Kasumi-1 (cell line): ENCODE measurements at regions not wholly inside any gene's neighbourhood (a gene's known extent, or its start where the extent isn't known, plus 50 kb on each side); places are given as distances from the start of the nearest gene placed in this dataset.

Experiments
- DNase-seq, 2 experiments: peaks; one replicate each; lab custom pipeline; 2025; lab: John Stamatoyannopoulos, UW

DNA sequence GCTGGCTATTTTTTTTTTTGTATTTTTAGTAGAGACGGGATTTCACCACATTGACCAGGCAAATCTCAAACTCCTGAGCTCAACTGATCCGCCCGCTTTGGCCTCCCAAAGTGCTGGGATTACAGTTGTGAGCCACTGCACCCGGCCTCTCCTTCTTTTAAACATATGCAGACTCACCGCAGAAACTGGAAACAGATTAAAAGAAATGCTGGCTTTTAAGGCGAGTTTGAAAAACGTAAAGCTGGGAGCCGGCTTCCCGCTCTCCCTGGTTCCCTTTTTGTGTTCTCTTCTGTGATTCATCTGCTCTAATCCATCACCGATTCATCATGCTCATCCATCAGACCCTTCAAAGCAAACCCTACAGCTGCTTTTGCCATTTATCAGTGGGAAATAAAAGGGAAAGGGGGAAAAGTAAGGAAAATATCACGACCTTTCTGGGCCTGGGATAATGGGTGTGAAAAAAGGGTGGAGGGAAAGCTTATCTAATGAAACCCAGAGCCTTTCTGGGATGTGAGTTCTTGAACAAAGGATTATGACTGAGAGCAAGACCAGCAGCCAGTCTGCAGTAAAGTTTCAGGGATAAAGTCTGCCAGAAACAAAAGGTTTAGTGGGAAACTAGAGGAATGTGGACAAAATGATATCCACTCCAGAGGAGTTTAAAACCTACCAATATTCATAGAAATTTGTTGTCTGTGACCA lies 92.3 kb upstream of the LRIG1 start:
- DNase-seq: no peak

DNA sequence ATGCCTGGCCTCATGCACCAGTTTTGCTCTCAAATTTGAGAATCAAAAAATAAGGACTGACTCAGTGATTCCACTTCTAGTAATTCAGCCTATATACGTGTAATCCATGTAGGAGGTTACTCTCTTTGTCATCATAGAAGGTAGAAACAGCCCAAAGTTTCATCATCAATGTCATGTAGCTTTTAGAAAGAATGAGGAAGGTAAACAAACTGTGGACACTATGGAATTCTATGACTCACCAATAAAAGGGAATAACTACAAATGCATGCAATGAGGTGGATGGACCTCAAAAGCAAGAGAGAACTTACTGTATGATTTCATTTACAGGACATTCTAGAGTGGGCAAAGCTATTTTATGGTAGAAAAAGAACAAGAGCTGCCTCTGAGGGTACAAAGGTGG lies 93.2 kb upstream of the LRIG1 start:
- DNase-seq: no peak

DNA sequence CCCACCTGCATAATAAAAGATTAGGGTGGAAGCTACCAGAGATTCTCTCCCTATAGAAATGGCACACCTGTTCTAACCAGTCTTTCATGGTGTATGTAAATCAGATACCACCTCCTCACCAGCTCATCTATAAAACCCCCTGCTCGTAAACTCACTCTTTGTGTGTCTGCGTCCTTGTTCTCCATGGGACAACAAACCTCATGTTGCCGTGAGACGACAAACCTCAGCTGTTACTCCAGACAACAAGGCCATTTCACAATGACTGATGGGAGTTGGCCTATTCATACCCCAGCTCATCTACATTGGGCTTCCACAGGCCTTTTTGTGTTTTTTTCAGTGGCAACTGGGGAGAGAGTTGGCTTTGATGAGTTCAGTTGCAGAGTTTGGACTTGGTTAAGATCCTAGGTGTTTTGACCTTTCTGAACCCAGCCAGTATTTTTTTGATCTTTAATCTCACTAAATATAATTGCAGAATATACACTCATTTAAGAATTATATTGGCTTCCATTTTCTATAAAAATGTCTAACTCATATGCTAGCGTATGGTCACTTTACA lies 96.6 kb upstream of the LRIG1 start:
- no peak for DNase-seq

DNA sequence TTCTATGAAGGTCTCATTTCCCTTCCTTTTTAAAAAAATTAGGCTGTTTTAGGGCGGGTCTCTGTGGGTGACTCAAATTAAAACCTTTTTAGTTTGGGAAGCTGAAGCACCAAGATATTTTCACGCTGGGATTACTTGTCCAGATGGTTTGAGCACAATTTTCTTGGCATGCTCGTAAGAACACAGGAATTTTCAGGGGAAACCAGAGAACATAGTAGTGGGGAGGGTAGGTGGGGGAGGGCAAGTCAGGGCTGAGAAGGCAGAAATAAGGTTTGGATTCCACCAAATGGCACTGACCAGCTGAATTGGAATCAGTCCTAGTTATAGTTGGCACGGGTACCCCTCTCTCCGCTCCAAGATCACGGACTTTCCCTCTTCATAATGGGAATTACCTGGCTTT lies 97.3 kb upstream of the LRIG1 start:
- DNase-seq: no peak

DNA sequence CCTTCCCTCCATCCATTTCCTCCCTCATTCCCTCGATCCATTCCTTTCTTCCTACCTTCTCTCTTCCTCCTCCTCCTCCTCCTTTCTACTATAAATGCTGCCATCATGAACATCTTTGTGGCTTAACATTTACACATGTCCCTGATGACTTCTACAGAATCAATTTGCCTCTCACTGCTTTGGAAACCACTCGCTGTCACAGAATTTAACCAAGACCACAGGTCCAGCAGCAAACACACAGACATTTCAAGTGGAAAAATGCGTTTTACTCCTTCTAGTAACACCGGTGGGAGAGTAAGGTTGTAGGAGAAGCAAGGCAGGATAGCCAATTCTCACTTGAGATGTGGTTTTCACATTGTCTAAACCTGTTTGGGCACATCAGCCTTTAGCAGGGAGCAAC lies 101.4 kb upstream of the LRIG1 start:
- DNase-seq: no peak

DNA sequence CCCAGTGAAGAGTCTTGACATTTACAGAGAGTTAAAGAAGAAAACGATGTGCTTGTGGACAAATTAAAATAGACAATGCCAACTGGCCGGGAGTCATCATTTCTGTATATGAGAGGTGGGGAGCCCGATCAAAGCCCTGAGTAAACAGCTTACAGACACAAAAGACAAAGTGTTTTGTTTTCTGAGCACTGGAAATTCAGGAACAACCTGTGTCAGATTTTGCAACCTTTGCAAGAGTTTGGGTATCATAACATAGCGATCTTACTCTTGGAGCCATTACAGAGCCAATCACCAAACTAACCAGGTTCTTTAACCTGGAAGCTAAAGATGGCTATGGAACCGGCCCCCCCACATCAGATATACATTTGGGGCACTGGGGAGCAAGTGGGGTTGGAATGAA lies 101.9 kb upstream of the LRIG1 start:
- no peak for DNase-seq

DNA sequence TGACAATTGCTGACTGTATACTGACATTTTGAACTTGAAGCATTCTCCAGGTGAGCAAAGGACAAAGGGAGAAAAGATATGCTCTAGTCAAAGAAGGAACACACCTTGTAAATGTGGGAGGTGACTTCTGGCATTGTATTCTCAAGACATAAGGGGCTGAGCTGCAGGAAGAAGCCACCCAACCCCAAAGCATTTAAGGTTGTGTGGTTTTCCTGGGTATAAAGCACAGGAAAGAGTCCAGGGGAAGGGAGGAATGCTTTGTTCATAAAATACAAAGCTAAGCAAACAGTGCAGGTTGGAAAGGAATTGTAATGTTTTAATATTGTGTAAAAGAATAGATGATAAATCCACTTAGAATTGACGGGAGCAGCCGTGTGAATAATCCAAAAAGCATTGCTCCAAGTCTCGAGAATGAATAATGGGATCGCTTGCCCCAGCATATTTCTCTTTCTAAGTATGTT lies 102.4 kb upstream of the LRIG1 start:
- DNase-seq: peak in 1 of 2 experiments; percentile 17

DNA sequence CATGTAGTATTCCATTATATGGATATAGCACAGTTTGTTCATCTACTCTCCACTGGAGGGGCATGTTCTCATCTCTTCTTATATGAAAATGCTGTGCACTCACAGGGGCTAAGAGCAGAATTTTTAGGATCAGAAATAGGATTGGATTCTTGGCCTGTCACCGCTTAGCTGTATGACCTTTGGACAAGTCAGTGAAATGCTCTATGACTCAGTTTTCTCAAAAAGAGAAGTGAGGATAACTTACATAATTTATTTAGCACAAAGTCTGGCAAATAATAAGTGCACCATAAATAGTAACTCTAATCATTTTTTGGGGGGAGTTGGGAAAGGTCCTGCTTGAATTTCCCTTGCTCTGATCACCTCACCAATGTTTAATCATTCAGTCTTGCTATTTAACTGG lies 103.7 kb upstream of the LRIG1 start:
- DNase-seq: no peak

DNA sequence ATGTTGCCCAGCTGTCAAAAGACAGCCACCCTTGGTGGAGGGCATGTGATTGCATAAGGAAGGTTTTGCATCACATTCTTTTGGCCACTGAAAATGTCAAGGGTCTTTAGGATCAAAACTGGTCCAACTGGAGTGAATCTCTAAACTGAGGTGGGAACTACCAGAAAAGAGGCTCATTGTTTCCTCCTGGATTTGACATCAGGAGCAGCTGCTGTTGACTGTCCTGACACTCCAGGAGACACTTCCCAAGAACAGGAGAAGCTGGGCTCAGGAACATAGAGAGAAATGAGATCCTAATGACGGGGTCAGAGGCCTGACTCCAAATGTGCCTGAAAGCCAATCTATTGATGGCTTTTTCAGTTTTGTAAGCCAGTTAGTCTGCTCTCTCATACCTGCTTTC lies 105.3 kb upstream of the LRIG1 start:
- no peak for DNase-seq

DNA sequence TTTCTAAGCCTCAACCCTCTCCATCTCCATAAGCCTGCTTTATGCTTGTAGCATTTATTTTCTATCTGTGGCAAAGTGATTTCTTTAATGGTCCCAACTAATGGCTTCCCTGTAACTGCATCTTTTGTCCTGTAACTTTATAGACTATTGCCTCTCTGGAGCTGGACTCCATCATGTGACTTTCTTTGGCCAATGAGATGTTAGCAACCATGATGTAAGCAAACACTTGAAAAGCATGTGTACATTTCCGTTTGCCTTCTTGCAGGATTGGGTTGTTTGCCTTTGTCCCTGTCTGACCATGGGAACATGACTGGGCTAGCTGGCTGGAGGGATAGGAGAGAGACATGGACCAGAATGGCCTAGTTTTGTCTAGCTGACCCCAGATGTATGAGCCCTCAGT lies 106.0 kb upstream of the LRIG1 start:
- no peak for DNase-seq

DNA sequence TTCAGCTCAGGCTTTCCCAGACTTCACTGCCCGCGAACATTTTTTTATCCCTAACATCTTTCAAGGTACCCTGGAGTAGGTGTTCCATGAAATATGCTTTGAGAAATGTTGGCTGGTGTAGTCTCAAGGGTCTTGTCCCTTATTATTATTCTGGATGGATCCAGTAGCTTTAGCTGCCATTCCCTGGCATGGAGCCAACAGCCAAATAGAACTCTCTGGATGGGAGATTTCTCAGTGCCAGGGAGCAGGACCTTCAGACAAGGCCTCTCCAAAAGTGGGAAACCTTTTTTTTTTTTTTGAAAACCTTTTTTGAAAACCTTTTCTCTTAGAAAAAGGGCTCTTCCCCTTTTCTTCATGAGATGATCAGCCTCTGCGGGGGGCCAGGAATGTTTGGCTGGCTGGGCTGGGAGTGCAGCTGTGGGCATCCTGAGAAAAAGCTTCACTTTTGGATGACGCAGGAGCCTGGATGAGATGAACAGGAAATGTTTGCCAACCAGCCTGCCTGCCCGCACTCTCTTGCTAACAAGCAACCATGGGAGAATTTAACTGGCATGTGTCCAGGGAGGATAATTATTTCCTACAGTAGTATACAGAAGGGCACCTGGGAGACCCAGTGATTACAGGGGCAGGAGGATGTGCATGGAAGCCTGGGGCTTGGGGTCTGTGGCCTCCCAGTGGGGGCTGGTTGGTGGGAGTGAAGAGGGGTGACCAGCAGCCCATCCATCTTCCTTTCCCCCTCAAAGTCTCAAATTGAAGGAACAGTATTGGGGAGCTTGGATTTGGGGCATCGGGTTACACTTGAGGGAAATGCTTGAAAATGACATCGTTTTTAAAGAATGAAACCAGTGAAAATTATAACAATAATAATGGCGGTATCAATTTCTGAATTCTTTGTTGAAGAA lies 109.1 kb upstream of the LRIG1 start:
- no peak for DNase-seq

DNA sequence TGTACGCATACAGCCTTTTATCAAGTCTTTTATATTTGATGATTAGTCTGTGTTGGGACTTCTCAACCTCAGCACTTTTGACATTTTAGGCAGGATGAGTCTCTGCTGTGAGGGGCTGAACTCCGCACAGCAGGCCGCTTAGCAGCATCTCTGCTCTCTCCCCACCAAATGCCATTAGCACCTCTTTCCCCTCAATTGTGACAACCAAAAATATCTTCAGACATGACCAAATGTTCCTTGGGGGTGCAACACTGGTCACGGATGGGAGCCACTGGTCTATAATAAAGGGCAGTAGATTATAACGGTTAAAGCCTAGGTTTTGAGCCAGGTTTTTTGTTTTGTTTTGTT lies 109.7 kb upstream of the LRIG1 start:
- no peak for DNase-seq

DNA sequence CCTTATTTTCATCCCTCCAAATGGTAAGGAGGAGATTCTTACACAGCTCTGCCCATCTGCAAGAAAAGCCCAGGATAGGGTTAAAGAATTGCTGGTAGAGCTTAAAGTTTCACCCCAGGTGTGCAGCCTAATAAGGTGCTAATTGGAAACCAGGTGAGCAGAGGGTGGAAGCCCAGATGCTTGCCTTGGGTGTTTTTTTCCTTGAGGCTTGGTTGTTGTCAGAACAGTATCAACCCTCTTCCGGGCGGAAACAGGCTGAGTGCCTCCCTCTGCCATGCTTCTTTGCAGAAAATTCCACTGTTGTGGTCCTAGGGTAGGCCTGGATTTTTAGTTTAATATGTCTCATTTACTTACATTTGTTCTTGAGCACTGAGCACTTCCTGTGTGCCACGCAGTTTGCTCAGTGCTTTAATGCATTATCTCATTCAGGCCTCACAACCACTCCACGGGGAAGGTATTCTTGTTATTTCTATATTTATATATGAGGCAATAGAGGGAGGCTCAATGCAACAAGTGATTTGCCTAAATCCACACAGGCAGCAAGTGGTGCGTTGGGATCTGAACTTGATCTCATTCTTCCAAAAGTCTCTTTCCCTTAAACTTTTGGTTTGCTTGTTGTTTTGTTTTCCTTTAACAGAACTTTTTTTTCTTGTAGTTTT lies 115.0 kb upstream of the LRIG1 start:
- DNase-seq: no peak

DNA sequence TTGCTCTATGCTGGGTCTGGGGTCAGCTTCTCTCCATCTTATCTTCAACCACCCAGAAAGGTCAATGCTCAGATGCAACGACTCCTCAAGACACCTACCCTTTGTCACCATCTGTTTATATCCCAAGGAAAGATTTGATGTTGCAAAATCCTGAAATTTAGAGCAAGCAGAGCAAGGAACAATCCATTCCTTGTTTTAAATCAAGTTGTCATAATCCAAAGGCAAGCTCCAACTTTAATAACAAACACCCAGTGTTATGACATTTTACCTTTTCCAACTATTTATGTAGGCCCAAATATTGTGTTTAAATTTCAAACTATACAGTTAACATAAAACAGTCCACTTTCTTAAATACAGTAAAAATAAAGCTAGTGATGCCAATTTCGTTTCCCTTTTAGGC lies 116.5 kb upstream of the LRIG1 start:
- DNase-seq: no peak

DNA sequence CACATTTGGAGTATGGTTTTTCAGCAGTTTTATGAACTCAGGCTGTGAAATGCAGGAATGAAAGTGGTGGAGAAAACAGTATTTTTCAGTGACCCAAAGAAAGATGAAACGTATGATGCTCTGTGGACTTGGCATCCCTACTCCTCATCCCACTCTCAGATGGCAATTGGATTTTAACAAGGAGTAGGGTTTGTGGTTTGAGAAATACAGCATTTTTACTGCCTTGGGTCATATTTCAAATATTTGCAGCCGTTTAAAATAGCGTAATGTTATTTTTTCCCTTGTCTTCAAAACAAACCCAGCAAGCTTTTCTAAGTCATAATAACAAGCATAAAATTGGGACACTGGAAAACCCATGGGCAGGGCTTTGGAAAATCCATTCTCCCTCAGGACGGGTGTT lies 117.2 kb upstream of the LRIG1 start:
- DNase-seq: no peak

DNA sequence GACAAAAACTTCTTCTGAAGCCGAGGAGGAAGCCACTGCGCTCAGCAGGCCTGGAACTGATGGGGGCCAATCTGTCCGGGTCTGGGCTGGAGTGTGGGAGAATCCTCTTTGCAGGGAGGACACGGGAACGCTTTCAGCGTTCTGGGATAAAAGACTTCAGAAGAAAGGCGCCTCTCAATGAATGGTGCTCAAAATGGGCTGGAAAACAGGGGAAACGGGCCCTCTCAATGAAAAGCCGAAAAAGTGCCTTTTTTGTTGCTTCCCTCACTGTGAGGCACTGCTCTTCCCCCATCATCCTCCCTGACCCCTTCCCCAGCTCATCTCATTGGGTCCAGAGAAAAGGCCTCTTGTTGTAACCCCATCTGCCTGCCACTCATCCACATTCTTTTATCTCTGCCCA lies 119.5 kb upstream of the LRIG1 start:
- DNase-seq: no peak

DNA sequence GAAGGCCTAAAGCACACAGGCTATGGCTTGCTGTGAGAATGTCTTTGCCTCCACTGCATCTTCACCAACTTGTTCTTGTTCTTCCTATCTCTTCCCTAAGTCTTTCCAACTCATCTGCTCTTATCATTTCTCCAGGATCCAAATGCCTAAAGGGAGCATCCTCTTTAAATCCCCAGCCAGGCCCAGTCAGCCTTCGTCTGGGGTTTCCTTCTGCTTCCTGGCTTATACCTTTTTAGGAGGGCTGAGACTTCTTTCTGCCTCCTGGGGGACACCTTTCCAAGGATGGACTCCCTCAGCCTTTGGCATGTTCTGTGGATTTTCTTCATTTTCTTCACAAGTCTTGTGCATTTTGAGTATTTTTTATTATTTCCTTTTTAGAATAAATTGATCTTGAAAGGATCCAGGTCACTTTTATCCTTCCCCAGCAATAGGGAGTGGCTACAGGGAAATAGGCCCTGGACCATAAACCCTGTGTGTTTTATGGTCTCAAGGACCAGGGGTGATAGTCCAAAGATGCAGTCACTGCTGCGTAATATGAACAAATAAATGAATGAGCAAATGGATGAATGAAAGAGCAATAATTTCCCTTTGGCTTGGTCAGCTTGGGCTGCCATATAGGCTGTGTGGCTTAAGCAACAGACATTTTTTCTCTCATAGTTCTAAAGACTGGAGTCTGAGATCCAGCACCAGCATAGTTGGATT lies 122.1 kb upstream of the LRIG1 start:
- no peak for DNase-seq

DNA sequence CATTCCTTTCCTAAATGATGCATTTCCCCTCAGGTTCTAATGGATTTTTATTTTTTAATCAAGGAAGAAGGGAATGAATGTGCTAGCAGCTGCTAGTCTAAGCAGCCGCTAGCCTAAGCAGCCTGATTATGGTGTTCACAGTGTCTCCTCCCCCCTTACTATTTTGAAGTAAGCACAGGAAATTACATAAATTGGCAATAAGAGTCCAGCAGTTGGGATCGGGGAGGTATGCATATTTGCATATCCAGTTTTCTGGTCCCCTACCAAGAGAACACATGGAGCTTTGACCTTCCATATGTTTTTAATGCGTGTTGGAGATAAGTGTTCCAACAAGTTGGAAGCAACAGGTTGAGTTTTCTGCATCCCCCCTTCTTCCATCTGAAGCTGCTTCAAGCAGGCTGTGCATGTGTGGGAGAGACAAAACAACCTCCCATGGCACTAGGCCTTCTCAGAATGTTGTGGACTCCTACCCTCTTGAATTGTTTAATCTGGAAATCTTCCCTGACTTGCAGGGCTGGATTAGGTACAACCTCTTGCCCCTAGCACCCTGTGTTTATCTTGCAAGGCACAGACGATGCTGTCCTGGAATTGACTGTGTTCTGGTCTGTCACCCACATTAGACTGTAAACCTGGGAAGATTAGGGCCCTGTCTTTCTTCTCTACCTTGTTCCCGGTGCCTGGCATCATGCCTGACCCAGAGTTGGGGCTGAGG lies 124.8 kb upstream of the LRIG1 start:
- no peak for DNase-seq

DNA sequence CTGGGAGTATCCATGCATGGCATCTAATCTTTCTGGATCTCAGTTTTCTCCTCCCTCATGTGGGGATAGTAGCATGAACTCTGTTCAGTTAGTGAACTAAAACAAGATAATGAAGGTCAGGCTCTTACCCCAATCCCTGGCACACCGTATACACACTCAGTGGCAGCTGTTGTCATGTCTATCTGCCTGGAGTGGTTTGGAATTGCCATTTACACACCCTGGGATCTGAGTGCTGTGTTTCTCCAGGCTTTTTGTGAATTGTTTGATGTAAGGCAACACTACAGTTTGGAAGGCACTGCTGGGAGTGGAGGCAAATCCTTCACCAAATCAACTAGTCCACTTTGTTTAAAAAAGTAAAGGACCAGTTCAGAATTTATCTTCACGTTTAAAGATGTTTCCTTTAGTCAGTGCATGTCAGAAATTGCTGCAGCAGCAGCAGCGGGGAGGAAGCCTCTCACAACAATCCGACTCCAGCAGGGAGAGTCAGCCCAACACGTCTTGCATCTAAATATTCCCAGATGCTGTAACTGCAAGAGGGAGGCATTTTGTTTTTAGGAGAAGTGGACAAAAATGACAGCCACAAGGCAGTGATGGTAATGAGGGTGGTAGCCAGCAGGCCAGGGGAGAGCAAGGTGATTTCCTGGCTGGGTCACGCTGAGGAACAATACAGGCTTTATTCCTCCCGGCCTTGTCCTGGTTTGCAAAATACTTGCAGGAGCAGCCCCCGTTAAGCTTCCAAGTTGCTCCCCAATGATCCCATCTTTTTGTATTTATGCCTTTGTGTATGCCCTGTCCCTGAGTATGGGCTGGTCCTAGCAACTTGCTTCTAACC lies 128.5 kb upstream of the LRIG1 start:
- no peak for DNase-seq

DNA sequence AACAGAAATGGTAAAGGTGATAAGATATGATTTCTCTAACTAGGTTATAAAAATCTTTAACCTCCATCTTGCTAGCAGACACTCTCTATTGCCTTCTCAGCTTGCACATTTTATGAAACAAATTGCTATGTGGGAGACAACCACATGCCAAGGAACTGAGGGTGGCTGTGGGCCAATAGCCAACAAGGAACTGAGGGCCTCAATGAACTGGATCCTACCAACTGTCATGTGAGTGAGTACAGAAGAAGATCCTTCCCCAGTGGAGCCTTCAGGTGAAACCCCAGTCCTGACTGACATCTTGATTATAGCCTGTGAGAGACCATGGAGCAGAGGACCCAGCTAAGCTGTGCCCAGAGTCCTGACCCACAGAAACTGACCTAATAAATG lies 129.2 kb upstream of the LRIG1 start:
- DNase-seq: peak in 1 of 2 experiments; percentile 4
